Stomach (tissue), 8 donors: ENCODE measurements at regions not wholly inside any gene's neighbourhood (a gene's known extent, or its start where the extent isn't known, plus 50 kb on each side); places are given as distances from the start of the nearest gene placed in this dataset.

Experiments
- DNase-seq, 2 donors: peaks; one replicate each; pipeline versions ENCODE4 v3.0.0 to v3.0.0-alpha.2; 2013 to 2019
- H3K27ac ChIP-seq, 5 donors: fragments of 200-600 bp in 4 of 5; sonication (generic) in 4 of 5; one replicate each; pipeline ENCODE4 v1.5.1; 2013 to 2019; ENCODE audit warnings: mild to moderate bottlenecking in 1 of 5, moderate library complexity in 1 of 5
- H3K27me3 ChIP-seq, 3 donors: fragments of 200-600 bp; sonication (generic); one replicate each; pipeline ENCODE4 v1.5.1; 2017 to 2019; ENCODE audit warnings: mixed run types in 1 of 3
- H3K36me3 ChIP-seq, 4 donors: fragments of 200-600 bp; sonication (generic); 1 replicate in 3 of 4; 2 replicates in 1 of 4; pipeline ENCODE4 v1.5.1; 2016 to 2019
- H3K4me1 ChIP-seq, 4 donors: fragments of 200-600 bp; sonication (generic); one replicate each; pipeline ENCODE4 v1.5.1; 2016 to 2019
- H3K4me3 ChIP-seq, 4 donors: fragments of 200-600 bp; sonication (generic) in 3 of 4; one replicate each; pipeline ENCODE4 v1.5.1; 2016 to 2019; ENCODE audit warnings: mild to moderate bottlenecking in 1 of 4
- H3K9me3 ChIP-seq, 4 donors: fragments of 200-600 bp; sonication (generic); one replicate each; pipeline ENCODE4 v1.5.1; 2016 to 2019
- CTCF ChIP-seq, 7 experiments: fragments of 450-650 bp in 4 of 7; fragments of 200-600 bp in 3 of 7; sonication (generic) in 3 of 7; IDR thresholded peaks; one replicate each; pipeline ENCODE4 v1.5.1; 2016 to 2019; ENCODE audit warnings: antibody characterized with exemption in 7 of 7, control low read depth in 2 of 7, mild to moderate bottlenecking in 1 of 7
- EP300 ChIP-seq: sonication (generic); formaldehyde crosslinking; IDR thresholded peaks from one replicate; pipeline ENCODE4 v1.6.1; 2017; ENCODE audit warnings: antibody characterized with exemption
- POLR2A ChIP-seq, 4 donors: fragments of 450-650 bp; IDR thresholded peaks; one replicate each; pipeline ENCODE4 v1.6.1; 2016; ENCODE audit warnings: antibody characterized with exemption in 4 of 4, control low read depth in 2 of 4, mild to moderate bottlenecking in 1 of 4, moderate library complexity in 1 of 4
- POLR2AphosphoS5 ChIP-seq, 3 donors: sonication (generic); formaldehyde crosslinking; IDR thresholded peaks; one replicate each; pipeline ENCODE4 v1.6.1; 2016; ENCODE audit warnings: antibody characterized with exemption in 3 of 3
- WGBS, 5 donors: extraction: QIAGEN DNeasy Blood & Tissue Kit in 3 of 5; methylation state at CpG; one replicate each; pipeline versions ENCODE4 v1.1.5 to v1.1.7; 2013 to 2018; 5-methylcytosine and 5-hydroxymethylcytosine counted together
- intact Hi-C: fragments of 100-400 bp; cut with DNase I; formaldehyde crosslinking; loops from one replicate; pipeline ENCODE4 v1.15.1; 2023; ENCODE audit warnings: low total_unique reads
- donor health status: healthy with polysubstance abuse.
- donor health status: Bipolar disorder and iron deficiency.
- donor health status: healthy.

DNA sequence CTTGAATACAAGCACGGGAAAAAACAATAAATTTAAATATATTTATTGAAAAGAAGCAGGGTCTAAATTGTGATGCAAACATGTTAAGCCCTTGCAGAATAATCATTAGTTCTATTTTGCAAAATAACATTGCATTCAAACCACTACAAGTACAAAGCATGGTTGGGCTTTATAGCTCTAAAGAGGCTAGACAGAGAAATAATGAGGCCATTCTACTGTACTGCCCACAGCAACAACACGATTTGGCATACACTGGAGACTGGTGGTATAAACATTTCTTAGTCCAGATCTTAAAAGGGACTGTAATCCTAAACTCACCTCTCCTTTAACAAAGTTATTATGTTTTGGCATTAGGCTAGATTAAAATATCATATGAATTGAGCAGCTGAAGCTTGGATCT is 204.3 kb upstream of the LRIG1 start:
- 70 to 83% (median 78%) methylated on average over 2 of the region's 2 CpGs for WGBS, 5 donors
- TF ChIP-seq POLR2A (IDR thresholded peaks at IDR 0.05) (no peak), CTCF (IDR thresholded peaks at IDR 0.05) (no peak), EP300 (no peak), POLR2AphosphoS5 (IDR thresholded peaks at IDR 0.05) (no peak)
- H3K9me3 ChIP-seq = no peaks in the 10 kb centered on the region
- no peaks in the 10 kb centered on the region for H3K4me1 ChIP-seq
- DNase-seq = no peak
- H3K4me3 ChIP-seq = no peak overlapping the region
- no peaks in the 10 kb centered on the region for H3K27me3 ChIP-seq
- intact Hi-C loops = no loop called here
- peak overlapping the region in 1 of 5 donors; percentile 6 for H3K27ac ChIP-seq
- H3K36me3 ChIP-seq = no peaks in the 10 kb centered on the region

DNA sequence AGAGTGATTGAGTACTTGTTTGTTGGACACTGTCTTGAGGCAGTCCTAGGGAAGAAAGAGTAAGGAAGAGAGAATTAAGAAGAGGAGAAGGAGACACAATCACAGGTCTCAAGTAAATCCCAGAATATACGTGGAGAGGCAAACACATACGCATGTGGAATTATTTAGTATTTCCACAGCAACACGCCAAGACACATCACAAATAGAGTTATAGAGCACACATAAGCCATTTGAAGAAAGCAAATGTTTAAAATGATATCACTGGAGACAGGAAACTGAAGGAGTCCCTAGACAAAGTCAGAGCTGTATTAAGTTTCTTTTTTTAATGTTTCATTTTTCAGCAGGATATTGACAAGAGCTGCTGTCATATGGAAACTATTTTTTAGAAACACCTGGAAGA is 206.1 kb upstream of the LRIG1 start:
- H3K27me3 ChIP-seq = no peaks in the 10 kb centered on the region
- no peak overlapping the region for H3K27ac ChIP-seq
- H3K4me3 ChIP-seq = no peak overlapping the region
- H3K36me3 ChIP-seq = no peaks in the 10 kb centered on the region
- H3K9me3 ChIP-seq = no peaks in the 10 kb centered on the region
- no peaks in the 10 kb centered on the region for H3K4me1 ChIP-seq
- no peak for DNase-seq
- 91 to 98% (median 95%) methylated on average over 3 of the region's 3 CpGs for WGBS, 5 donors
- intact Hi-C loops = no loop called here
- no peak for TF ChIP-seq POLR2AphosphoS5 (IDR thresholded peaks at IDR 0.05)
- no peak for TF ChIP-seq EP300
- no peak for TF ChIP-seq CTCF (IDR thresholded peaks at IDR 0.05)
- TF ChIP-seq POLR2A (IDR thresholded peaks at IDR 0.05) = no peak

DNA sequence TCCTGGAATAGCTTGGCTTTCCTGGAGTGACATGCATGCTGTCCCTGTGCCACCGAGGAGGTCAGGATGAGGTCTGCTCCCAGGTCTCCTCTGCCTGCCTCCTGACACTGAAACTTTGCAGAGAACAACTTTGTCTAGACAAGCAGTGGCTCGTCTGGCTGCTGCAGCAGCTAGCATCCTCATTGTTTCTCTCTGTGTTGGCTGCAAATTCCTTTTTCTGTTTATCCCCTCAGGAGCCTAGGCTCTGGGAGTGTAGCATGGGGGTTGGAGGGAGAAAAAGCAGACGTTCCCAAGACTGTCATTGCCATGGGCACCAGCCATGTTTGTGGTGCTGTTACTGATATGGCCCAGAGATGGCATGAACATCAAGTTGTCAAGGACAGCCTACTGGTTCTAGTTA is 208.7 kb upstream of the LRIG1 start:
- peak in 1 of 2 donors; percentile 38 for DNase-seq
- no peak for TF ChIP-seq POLR2AphosphoS5 (IDR thresholded peaks at IDR 0.05)
- TF ChIP-seq POLR2A (IDR thresholded peaks at IDR 0.05) = no peak
- no peak for TF ChIP-seq EP300
- TF ChIP-seq CTCF (IDR thresholded peaks at IDR 0.05) = no peak
- 44 to 69% (median 60%) methylated on average over 3 of the region's 3 CpGs for WGBS, 5 donors
- Histone ChIP-seq H3K36me3 (no peaks in the 10 kb centered on the region), H3K4me1 (no peaks in the 10 kb centered on the region), H3K27ac (no peak overlapping the region), H3K27me3 (no peaks in the 10 kb centered on the region), H3K9me3 (no peaks in the 10 kb centered on the region), H3K4me3 (no peak overlapping the region)
- intact Hi-C loops = no loop called here

DNA sequence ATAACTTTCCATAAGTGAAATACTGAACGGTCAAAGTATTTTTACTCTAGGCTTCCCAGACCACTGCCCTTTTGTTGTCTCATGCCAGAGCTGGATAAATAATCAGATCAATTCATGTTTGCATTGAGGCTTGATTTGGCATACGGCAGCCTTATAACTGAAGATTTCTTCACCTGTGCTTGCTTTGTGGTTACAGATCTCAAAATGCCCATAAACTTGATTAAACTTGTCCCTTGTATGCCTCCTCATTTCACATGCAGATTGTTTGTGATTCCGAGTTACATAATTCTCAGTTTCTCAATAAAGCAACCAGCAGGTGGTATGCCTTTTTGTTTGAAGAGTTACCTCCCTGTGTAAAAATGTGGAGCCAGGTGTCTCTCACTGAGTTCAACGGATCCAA is 211.4 kb upstream of the LRIG1 start:
- H3K4me1 ChIP-seq = no peaks in the 10 kb centered on the region
- H3K27me3 ChIP-seq = no peaks in the 10 kb centered on the region
- no peak overlapping the region for H3K4me3 ChIP-seq
- TF ChIP-seq POLR2A (IDR thresholded peaks at IDR 0.05) (no peak), EP300 (no peak), POLR2AphosphoS5 (IDR thresholded peaks at IDR 0.05) (no peak), CTCF (IDR thresholded peaks at IDR 0.05) (no peak)
- no peak overlapping the region for H3K27ac ChIP-seq
- intact Hi-C loops = no loop called here
- no peak for DNase-seq
- WGBS, 5 donors = 54 to 66% (median 62%) methylated on average over 4 of the region's 4 CpGs
- H3K9me3 ChIP-seq = no peaks in the 10 kb centered on the region
- no peaks in the 10 kb centered on the region for H3K36me3 ChIP-seq
